Glutamatergic neuron (in vitro differentiated cells): ENCODE measurements at regions not wholly inside any gene's neighbourhood (a gene's known extent, or its start where the extent isn't known, plus 50 kb on each side); places are given as distances from the start of the nearest gene placed in this dataset.
"Not testable (repeated sequence)": the region's sequence is repeated elsewhere in the genome, so short reads cannot be mapped to it uniquely, and the experiment has no call there.

Source experiments
- DNase-seq: peaks from one replicate; pipeline ENCODE4 v3.0.0; 2022
- H3K27ac Mint-ChIP-seq: one replicate; pipeline ENCODE4 v1.8.0; 2020; ENCODE audit warnings: mild to moderate bottlenecking, mixed read lengths, inconsistent platforms; ENCODE audit not compliant: unreplicated experiment
- H3K27me3 Mint-ChIP-seq: one replicate; pipeline ENCODE4 v1.8.0; 2020; ENCODE audit warnings: mild to moderate bottlenecking, moderate library complexity, mixed read lengths, inconsistent platforms; ENCODE audit not compliant: unreplicated experiment
- H3K36me3 Mint-ChIP-seq: one replicate; pipeline ENCODE4 v1.8.0; 2020; ENCODE audit warnings: mild to moderate bottlenecking, mixed read lengths, inconsistent platforms; ENCODE audit not compliant: unreplicated experiment
- H3K4me1 Mint-ChIP-seq: one replicate; pipeline ENCODE4 v1.8.0; 2020; ENCODE audit warnings: mild to moderate bottlenecking, low read depth, mixed read lengths, inconsistent platforms; ENCODE audit not compliant: unreplicated experiment
- H3K4me3 Mint-ChIP-seq: one replicate; pipeline ENCODE4 v1.8.0; 2020; ENCODE audit warnings: mild to moderate bottlenecking, mixed read lengths, inconsistent platforms; ENCODE audit not compliant: unreplicated experiment
- H3K9me3 Mint-ChIP-seq: one replicate; pipeline ENCODE4 v1.8.0; 2020; ENCODE audit warnings: mild to moderate bottlenecking, moderate library complexity, mixed read lengths, inconsistent platforms; ENCODE audit not compliant: unreplicated experiment
- TF ChIP-seq, protein P1 (sequence below): fragments of 200-600 bp; sonication (generic); IDR thresholded peaks from one replicate; pipeline ENCODE4 v1.5.0; 2021; ENCODE audit not compliant: partially characterized antibody, unreplicated experiment

- H3K4me3 Mint-ChIP-seq, result no peak overlapping the region
- no peaks in the 10 kb centered on the region for H3K27me3 Mint-ChIP-seq
- DNase-seq, result no peak
- no peaks in the 10 kb centered on the region for H3K36me3 Mint-ChIP-seq
- H3K9me3 Mint-ChIP-seq, result peaks cover 1% of the 10 kb centered on the region
- no peak overlapping the region for H3K27ac Mint-ChIP-seq
- H3K4me1 Mint-ChIP-seq, result no peaks in the 10 kb centered on the region
- TF ChIP-seq, protein P1, sequence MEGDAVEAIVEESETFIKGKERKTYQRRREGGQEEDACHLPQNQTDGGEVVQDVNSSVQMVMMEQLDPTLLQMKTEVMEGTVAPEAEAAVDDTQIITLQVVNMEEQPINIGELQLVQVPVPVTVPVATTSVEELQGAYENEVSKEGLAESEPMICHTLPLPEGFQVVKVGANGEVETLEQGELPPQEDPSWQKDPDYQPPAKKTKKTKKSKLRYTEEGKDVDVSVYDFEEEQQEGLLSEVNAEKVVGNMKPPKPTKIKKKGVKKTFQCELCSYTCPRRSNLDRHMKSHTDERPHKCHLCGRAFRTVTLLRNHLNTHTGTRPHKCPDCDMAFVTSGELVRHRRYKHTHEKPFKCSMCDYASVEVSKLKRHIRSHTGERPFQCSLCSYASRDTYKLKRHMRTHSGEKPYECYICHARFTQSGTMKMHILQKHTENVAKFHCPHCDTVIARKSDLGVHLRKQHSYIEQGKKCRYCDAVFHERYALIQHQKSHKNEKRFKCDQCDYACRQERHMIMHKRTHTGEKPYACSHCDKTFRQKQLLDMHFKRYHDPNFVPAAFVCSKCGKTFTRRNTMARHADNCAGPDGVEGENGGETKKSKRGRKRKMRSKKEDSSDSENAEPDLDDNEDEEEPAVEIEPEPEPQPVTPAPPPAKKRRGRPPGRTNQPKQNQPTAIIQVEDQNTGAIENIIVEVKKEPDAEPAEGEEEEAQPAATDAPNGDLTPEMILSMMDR, result no peak
Observed at GRCh38 chr12:88677464-88677863, 97.2 kb upstream of the KITLG start.

GRCh38 chr12:88667615-88668014 is 87.3 kb upstream of the KITLG start:
- not testable (repeated sequence) for H3K27me3 Mint-ChIP-seq, H3K27ac Mint-ChIP-seq, H3K4me1 Mint-ChIP-seq, H3K4me3 Mint-ChIP-seq, DNase-seq, H3K36me3 Mint-ChIP-seq, H3K9me3 Mint-ChIP-seq

DNA sequence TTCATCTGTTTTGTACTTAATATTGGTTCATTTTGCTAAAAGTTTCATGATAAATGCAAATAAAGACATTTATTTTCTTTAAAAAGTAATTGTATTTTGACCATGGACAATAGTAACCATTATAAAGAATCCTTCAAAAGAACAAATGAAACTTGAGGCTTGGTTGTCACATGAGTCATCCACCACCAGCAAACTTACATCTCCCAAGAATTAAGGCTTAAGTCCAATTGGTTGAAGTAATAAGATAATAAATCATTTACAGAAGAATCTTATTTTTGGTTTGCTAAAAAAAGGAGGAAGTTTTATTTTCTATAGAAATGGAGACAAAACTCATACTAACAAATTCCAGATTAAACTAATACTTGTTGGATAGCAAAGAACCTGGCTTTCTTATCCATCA is 84.8 kb upstream of the KITLG start:
- Mint-ChIP-seq H3K36me3 (no peaks in the 10 kb centered on the region), H3K4me3 (no peak overlapping the region), H3K27me3 (no peaks in the 10 kb centered on the region), H3K9me3 (no peaks in the 10 kb centered on the region), H3K27ac (no peak overlapping the region), H3K4me1 (no peaks in the 10 kb centered on the region)
- DNase-seq, result no peak
- TF ChIP-seq, protein P1, result no peak

DNA sequence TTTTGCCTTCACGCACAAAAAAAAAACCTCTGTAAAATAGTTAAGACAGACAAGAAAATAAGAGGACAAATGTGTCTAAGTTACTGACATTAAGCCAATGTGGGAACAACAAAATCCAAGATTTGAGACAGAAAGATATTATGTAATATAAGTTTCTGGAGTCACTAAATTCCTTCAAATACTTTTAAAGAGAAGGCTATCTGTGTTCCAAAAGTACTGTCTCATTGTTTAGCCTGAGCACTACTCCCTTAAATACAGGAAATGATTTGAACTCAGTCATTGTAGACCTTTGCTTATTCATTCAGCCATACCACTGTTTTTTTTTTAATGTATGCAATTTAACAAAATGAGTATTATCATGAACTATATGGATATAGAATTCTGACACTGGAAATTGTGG is 82.7 kb upstream of the KITLG start:
- H3K27me3 Mint-ChIP-seq, result no peaks in the 10 kb centered on the region
- no peak overlapping the region for H3K4me3 Mint-ChIP-seq
- H3K36me3 Mint-ChIP-seq, result no peaks in the 10 kb centered on the region
- TF ChIP-seq, protein P1, result no peak
- no peak overlapping the region for H3K27ac Mint-ChIP-seq
- no peak for DNase-seq
- no peaks in the 10 kb centered on the region for H3K9me3 Mint-ChIP-seq
- no peaks in the 10 kb centered on the region for H3K4me1 Mint-ChIP-seq

DNA sequence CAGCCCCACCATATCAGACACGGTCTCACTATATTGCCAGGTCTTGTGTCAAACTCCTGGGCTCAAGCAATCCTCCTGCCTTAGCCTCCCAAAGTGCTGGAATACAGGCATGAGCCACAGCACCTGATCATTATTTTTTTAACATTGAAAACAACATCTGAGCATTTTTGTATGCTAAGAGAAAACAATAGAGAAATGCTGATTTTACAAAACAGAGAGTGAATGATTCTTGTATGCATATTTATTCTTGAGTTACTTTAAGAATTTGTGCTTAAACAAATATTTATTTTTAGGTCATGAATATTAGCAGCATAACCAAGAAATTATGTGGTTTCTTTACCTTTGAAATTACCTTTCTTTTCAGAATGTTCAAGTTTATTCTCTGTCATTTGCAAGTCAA is 81.8 kb upstream of the KITLG start:
- Mint-ChIP-seq H3K4me3 (no peak overlapping the region), H3K27me3 (no peaks in the 10 kb centered on the region), H3K27ac (no peak overlapping the region), H3K9me3 (no peaks in the 10 kb centered on the region), H3K4me1 (no peaks in the 10 kb centered on the region), H3K36me3 (no peaks in the 10 kb centered on the region)
- DNase-seq, result no peak
- TF ChIP-seq, protein P1, result no peak

- no peaks in the 10 kb centered on the region for H3K9me3 Mint-ChIP-seq
- no peaks in the 10 kb centered on the region for H3K4me1 Mint-ChIP-seq
- no peak overlapping the region for H3K27ac Mint-ChIP-seq
- H3K4me3 Mint-ChIP-seq, result no peak overlapping the region
- TF ChIP-seq, protein P1, result no peak
- DNase-seq, result no peak
- H3K36me3 Mint-ChIP-seq, result no peaks in the 10 kb centered on the region
- no peaks in the 10 kb centered on the region for H3K27me3 Mint-ChIP-seq
Observed at GRCh38 chr12:88658009-88658408, 77.7 kb upstream of the KITLG start.
